Dermis microvascular lymphatic vessel endothelial cell (primary cell): ENCODE measurements at regions not wholly inside any gene's neighbourhood (a gene's known extent, or its start where the extent isn't known, plus 50 kb on each side); places are given as distances from the start of the nearest gene placed in this dataset.
"Not testable (repeated sequence)": the region's sequence is repeated elsewhere in the genome, so short reads cannot be mapped to it uniquely, and the experiment has no call there.

ENCODE experiments used
- DNase-seq, 2 donors: peaks; one replicate each; pipeline versions ENCODE4 v3.0.0 to v3.0.0-alpha.2; 2010; ENCODE audit warnings: low read depth in 2 of 2

- DNase-seq: no peak
Measured at GRCh38 chrX:51148848-51149247, 183.8 kb upstream of the NUDT10 start.

GRCh38 chrX:51151734-51152133, 180.9 kb upstream of the NUDT10 start:
- DNase-seq: no peak

GRCh38 chrX:51155157-51155556, 177.5 kb upstream of the NUDT10 start:
- DNase-seq: no peak

GRCh38 chrX:51155566-51155965, 177.1 kb upstream of the NUDT10 start:
- no peak for DNase-seq

- DNase-seq: no peak
Measured at GRCh38 chrX:51158231-51158630, 174.4 kb upstream of the NUDT10 start.

GRCh38 chrX:51159378-51159777, 173.2 kb upstream of the NUDT10 start:
- not testable (repeated sequence) for DNase-seq

GRCh38 chrX:51163730-51164129, 168.9 kb upstream of the NUDT10 start:
- no peak for DNase-seq

- DNase-seq: not testable (repeated sequence)
Measured at GRCh38 chrX:51178356-51178900, 154.2 kb upstream of the NUDT10 start.

GRCh38 chrX:51179805-51180204, 152.8 kb upstream of the NUDT10 start:
- not testable (repeated sequence) for DNase-seq

GRCh38 chrX:51182545-51182944, 150.1 kb upstream of the NUDT10 start:
- no peak for DNase-seq

GRCh38 chrX:51192104-51192503, 140.5 kb upstream of the NUDT10 start:
- no peak for DNase-seq

- peak in 1 of 2 donors; percentile 1 for DNase-seq
Measured at GRCh38 chrX:51215266-51215665, 117.4 kb upstream of the NUDT10 start.

GRCh38 chrX:51215856-51216255, 116.8 kb upstream of the NUDT10 start:
- no peak for DNase-seq

- no peak for DNase-seq
Measured at GRCh38 chrX:51242212-51242611, 90.4 kb upstream of the NUDT10 start.

GRCh38 chrX:51257490-51257889, 75.1 kb upstream of the NUDT10 start:
- peak in 1 of 2 donors; percentile 44 for DNase-seq

GRCh38 chrX:51262271-51262670, 70.4 kb upstream of the NUDT10 start:
- not testable (repeated sequence) for DNase-seq

GRCh38 chrX:51272638-51273037, 60.0 kb upstream of the NUDT10 start:
- DNase-seq: no peak

- no peak for DNase-seq
Measured at GRCh38 chrX:51281758-51282318, 50.8 kb upstream of the NUDT10 start.
